K562 (cell line): ENCODE measurements at regions not wholly inside any gene's neighbourhood (a gene's known extent, or its start where the extent isn't known, plus 50 kb on each side); places are given as distances from the start of the nearest gene placed in this dataset.
A peak's percentile ranks its signal among the peaks of the same experiment; 100 is the strongest.

Experiments
- ASH1L ChIP-seq: fragments of 450-650 bp; IDR thresholded peaks from 2 replicates; pipeline ENCODE4 v1.6.1; 2018; ENCODE audit warnings: borderline replicate concordance, mild to moderate bottlenecking, low read depth; ENCODE audit not compliant: partially characterized antibody
- DMBX1 ChIP-seq: fragments of 250-450 bp; sonication (Bioruptor Pico); IDR thresholded peaks from 2 replicates; pipeline ENCODE4 v1.8.0; 2022; ENCODE audit warnings: inconsistent platforms, mild to moderate bottlenecking, moderate library complexity, borderline replicate concordance
- ETS1 ChIP-seq: conservative IDR thresholded peaks from 2 replicates; pipeline ENCODE4 v1.6.1; 2011; ENCODE audit warnings: low read depth, mild to moderate bottlenecking, low read length; ENCODE audit not compliant: control insufficient read depth
- IFI16 ChIP-seq: fragments of 250-450 bp; sonication (Bioruptor Pico); IDR thresholded peaks from 2 replicates; pipeline ENCODE4 v2.1.2; 2022; ENCODE audit warnings: mild to moderate bottlenecking, inconsistent platforms
- JUN ChIP-seq, 2 experiments: sonication (generic) in 1 of 2; formaldehyde crosslinking in 1 of 2; IDR thresholded peaks; 2 replicates each; pipeline versions ENCODE4 v1.6.1 to v1.8.0; 2012 to 2022; ENCODE audit warnings: borderline replicate concordance in 2 of 2, mild to moderate bottlenecking in 2 of 2, improper control_type of control experiment in 1 of 2, low read depth in 1 of 2, low read length in 1 of 2, missing genetic modification reagents in 1 of 2
- KDM2B ChIP-seq: fragments of 250-450 bp; sonication (Bioruptor Pico); IDR thresholded peaks from 2 replicates; pipeline ENCODE4 v1.8.0; 2021; ENCODE audit warnings: mild to moderate bottlenecking, moderate library complexity
- MYNN ChIP-seq, 2 experiments: sonication (generic); formaldehyde crosslinking in 1 of 2; IDR thresholded peaks; 2 replicates each; pipeline versions ENCODE4 v1.5.0 to v1.6.1; 2016 to 2020; ENCODE audit warnings: antibody characterized with exemption in 1 of 2, missing genetic modification reagents in 1 of 2
- NELFE ChIP-seq: IDR thresholded peaks from 2 replicates; pipeline ENCODE4 v1.6.1; 2011; ENCODE audit warnings: mild to moderate bottlenecking; ENCODE audit not compliant: insufficient read depth, insufficient read length
- NFIC ChIP-seq: fragments of 450-650 bp; IDR thresholded peaks from 2 replicates; pipeline ENCODE4 v1.6.1; 2017; ENCODE audit warnings: mild to moderate bottlenecking, inconsistent platforms
- NR4A1 ChIP-seq, 2 experiments: fragments of 250-450 bp in 1 of 2; fragments of 450-650 bp in 1 of 2; sonication (Bioruptor Pico) in 1 of 2; IDR thresholded peaks; 2 replicates each; pipeline versions ENCODE4 v1.4.0 to v1.6.1; 2016 to 2020; ENCODE audit warnings: mild to moderate bottlenecking in 2 of 2, missing compliant biosample characterization in 1 of 2, missing genetic modification characterization in 1 of 2, moderate library complexity in 1 of 2
- PPARD ChIP-seq: fragments of 250-450 bp; sonication (Bioruptor Pico); IDR thresholded peaks from 2 replicates; pipeline ENCODE4 v1.8.0; 2022; ENCODE audit warnings: inconsistent platforms, mild to moderate bottlenecking, moderate library complexity
- PRMT5 ChIP-seq: sonication (generic); formaldehyde crosslinking; IDR thresholded peaks from 2 replicates; pipeline ENCODE4 v1.5.0; 2020; ENCODE audit warnings: missing genetic modification reagents
- PTTG1 ChIP-seq: fragments of 450-650 bp; IDR thresholded peaks from 2 replicates; pipeline ENCODE4 v1.6.1; 2016; ENCODE audit warnings: low read depth, mild to moderate bottlenecking, missing genetic modification characterization, missing compliant biosample characterization
- STAT5B ChIP-seq: fragments of 250-450 bp; sonication (Bioruptor Pico); IDR thresholded peaks from 2 replicates; pipeline ENCODE4 v1.8.0; 2021; ENCODE audit warnings: mild to moderate bottlenecking, inconsistent platforms
- U2AF2 ChIP-seq: fragments of 200-400 bp; formaldehyde crosslinking; optimal IDR thresholded peaks from 2 replicates; pipeline ENCODE3; 2017; ENCODE audit warnings: low read depth, mild to moderate bottlenecking, low read length
- ZBTB34 ChIP-seq: fragments of 250-450 bp; sonication (Bioruptor Pico); IDR thresholded peaks from 2 replicates; pipeline ENCODE4 v1.8.0; 2021; ENCODE audit warnings: mild to moderate bottlenecking, moderate library complexity
- ZNF586 ChIP-seq: fragments of 450-650 bp; formaldehyde crosslinking; conservative IDR thresholded peaks from 2 replicates; pipeline ENCODE4 v1.4.0; 2020; ENCODE audit warnings: mild to moderate bottlenecking, moderate library complexity
- ZNF644 ChIP-seq: fragments of 200-800 bp; sonication (Bioruptor generic); IDR thresholded peaks from 2 replicates; pipeline ENCODE4 v1.6.1; 2016; ENCODE audit warnings: low read depth, missing genetic modification characterization, missing compliant biosample characterization
- ZNF707 ChIP-seq: fragments of 250-450 bp; sonication (Bioruptor Pico); conservative IDR thresholded peaks from 2 replicates; pipeline ENCODE4 v1.8.0; 2022; ENCODE audit warnings: inconsistent platforms, mild to moderate bottlenecking, moderate library complexity
- ZNF717 ChIP-seq: fragments of 250-450 bp; sonication (Bioruptor Pico); IDR thresholded peaks from 2 replicates; pipeline ENCODE4 v1.5.0; 2021
- TF ChIP-seq, protein P1 (sequence below): fragments of 250-450 bp; sonication (Bioruptor Pico); IDR thresholded peaks from 2 replicates; pipeline ENCODE4 v1.4.0; 2020; ENCODE audit warnings: mild to moderate bottlenecking, moderate library complexity
- TF ChIP-seq, protein P2 (sequence below): fragments of 450-650 bp; formaldehyde crosslinking; IDR thresholded peaks from 2 replicates; pipeline ENCODE4 v1.4.0; 2020; ENCODE audit warnings: mild to moderate bottlenecking, moderate library complexity

- TF ChIP-seq, protein P1, sequence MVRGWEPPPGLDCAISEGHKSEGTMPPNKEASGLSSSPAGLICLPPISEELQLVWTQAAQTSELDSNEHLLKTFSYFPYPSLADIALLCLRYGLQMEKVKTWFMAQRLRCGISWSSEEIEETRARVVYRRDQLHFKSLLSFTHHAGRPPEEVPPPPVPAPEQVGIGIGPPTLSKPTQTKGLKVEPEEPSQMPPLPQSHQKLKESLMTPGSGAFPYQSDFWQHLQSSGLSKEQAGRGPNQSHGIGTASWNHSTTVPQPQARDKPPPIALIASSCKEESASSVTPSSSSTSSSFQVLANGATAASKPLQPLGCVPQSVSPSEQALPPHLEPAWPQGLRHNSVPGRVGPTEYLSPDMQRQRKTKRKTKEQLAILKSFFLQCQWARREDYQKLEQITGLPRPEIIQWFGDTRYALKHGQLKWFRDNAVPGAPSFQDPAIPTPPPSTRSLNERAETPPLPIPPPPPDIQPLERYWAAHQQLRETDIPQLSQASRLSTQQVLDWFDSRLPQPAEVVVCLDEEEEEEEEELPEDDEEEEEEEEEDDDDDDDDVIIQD (CRISPR knock-in tag): no peak
- TF ChIP-seq ZNF707 (CRISPR knock-in tag) (no peak), NR4A1 (CRISPR knock-in tag; IDR thresholded peaks at IDR 0.05) (no peak), NR4A1 (tag; IDR thresholded peaks at IDR 0.05) (no peak), ZNF644 (tag) (no peak), KDM2B (no peak), PRMT5 (CRISPR knock-in tag) (no peak), NFIC (no peak), JUN (IDR thresholded peaks at IDR 0.05; ENCODE audit: borderline replicate concordance, low read depth, low read length) (peak; percentile 35; the same call in 1 of the 2 replicates), JUN (CRISPR knock-in tag; IDR thresholded peaks at IDR 0.05; ENCODE audit: borderline replicate concordance) (no peak), IFI16 (CRISPR knock-in tag) (no peak), PTTG1 (tag) (no peak), DMBX1 (no peak), ZBTB34 (CRISPR knock-in tag) (no peak), ZNF586 (CRISPR knock-in tag) (no peak), ZNF717 (CRISPR knock-in tag) (no peak), ETS1 (no peak), ASH1L (peak; percentile 73), MYNN (IDR thresholded peaks at IDR 0.05) (no peak), MYNN (CRISPR knock-in tag; IDR thresholded peaks at IDR 0.05) (no peak), STAT5B (CRISPR knock-in tag) (no peak), U2AF2 (no peak), NELFE (no peak), PPARD (CRISPR knock-in tag) (no peak)
- TF ChIP-seq, protein P2, sequence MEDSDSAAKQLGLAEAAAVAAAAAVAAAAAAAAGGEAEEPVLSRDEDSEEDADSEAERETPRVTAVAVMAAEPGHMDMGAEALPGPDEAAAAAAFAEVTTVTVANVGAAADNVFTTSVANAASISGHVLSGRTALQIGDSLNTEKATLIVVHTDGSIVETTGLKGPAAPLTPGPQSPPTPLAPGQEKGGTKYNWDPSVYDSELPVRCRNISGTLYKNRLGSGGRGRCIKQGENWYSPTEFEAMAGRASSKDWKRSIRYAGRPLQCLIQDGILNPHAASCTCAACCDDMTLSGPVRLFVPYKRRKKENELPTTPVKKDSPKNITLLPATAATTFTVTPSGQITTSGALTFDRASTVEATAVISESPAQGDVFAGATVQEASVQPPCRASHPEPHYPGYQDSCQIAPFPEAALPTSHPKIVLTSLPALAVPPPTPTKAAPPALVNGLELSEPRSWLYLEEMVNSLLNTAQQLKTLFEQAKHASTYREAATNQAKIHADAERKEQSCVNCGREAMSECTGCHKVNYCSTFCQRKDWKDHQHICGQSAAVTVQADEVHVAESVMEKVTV (CRISPR knock-in tag): peak; percentile 58
These were observed 297.1 kb upstream of the NFE2L3 start (continued) for GRCh38 chr7:25854608-25855497.
